AG10803 (cell line): ENCODE measurements at regions not wholly inside any gene's neighbourhood (a gene's known extent, or its start where the extent isn't known, plus 50 kb on each side); places are given as distances from the start of the nearest gene placed in this dataset.

ENCODE experiments used
- DNase-seq: peaks from one replicate; pipeline ENCODE4 v3.0.0; 2010; ENCODE audit warnings: low read depth
- H3K4me3 ChIP-seq: 2 replicates; pipeline ENCODE4 v1.5.1; 2011; ENCODE audit warnings: mild to moderate bottlenecking, low read length, control low read depth
- TF ChIP-seq, protein P1 (sequence below): conservative IDR thresholded peaks from 2 replicates; pipeline ENCODE4 v1.5.1; 2011; ENCODE audit warnings: mild to moderate bottlenecking, low read length, control low read depth, inconsistent platforms

DNA sequence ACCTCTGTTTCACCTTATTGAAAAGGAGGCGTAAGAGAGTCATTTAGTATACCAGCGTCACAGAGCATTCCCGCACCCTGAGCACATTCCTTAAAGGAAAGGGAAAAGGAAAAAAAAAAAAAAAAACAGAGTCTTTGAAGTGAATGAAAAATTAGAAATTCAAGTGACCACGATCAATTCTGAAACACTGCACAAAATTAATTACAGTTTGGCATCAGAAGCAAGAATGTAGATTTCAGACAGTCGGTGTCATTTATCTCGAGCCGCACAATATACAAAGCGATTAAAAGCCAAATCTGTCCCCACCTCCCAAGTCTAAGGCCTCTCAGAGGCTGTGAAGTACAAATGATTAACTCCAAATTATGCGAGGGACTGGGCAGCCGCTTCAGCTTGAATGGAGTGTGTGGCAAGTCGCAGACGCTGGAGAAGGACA is 173.7 kb upstream of the ZNF507 start:
- TF ChIP-seq, protein P1, sequence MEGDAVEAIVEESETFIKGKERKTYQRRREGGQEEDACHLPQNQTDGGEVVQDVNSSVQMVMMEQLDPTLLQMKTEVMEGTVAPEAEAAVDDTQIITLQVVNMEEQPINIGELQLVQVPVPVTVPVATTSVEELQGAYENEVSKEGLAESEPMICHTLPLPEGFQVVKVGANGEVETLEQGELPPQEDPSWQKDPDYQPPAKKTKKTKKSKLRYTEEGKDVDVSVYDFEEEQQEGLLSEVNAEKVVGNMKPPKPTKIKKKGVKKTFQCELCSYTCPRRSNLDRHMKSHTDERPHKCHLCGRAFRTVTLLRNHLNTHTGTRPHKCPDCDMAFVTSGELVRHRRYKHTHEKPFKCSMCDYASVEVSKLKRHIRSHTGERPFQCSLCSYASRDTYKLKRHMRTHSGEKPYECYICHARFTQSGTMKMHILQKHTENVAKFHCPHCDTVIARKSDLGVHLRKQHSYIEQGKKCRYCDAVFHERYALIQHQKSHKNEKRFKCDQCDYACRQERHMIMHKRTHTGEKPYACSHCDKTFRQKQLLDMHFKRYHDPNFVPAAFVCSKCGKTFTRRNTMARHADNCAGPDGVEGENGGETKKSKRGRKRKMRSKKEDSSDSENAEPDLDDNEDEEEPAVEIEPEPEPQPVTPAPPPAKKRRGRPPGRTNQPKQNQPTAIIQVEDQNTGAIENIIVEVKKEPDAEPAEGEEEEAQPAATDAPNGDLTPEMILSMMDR, result no peak
- H3K4me3 ChIP-seq, result no peak overlapping the region
- DNase-seq, result no peak

DNA sequence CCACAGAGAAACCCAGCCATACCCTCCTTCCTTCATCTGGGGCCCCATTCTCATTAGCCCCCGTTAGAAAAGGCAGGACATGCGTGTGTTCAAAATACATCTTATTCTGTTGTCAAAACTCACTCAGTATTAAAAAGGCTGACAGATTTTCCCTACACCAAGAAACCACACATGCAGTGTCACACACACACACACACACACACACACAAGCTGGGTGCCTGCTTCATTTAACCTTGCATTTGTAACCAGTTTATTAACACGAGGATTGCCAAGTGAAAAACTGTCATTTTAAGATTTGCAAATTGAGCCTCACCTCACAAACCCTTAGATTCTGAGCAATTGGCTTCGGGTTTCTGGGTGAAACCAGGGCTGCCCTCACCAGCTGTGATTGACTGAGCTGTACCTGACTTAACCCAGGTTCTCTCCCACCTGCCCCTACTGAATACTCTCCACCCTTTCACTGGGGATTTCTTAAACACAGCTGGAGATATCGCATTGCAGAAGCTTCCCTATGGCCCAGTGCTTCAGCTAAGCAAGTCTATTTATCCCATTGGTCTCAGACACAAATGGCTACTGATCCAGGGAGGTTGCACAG is 172.7 kb upstream of the ZNF507 start:
- no peak overlapping the region for H3K4me3 ChIP-seq
- DNase-seq, result no peak
- TF ChIP-seq, protein P1, result no peak

DNA sequence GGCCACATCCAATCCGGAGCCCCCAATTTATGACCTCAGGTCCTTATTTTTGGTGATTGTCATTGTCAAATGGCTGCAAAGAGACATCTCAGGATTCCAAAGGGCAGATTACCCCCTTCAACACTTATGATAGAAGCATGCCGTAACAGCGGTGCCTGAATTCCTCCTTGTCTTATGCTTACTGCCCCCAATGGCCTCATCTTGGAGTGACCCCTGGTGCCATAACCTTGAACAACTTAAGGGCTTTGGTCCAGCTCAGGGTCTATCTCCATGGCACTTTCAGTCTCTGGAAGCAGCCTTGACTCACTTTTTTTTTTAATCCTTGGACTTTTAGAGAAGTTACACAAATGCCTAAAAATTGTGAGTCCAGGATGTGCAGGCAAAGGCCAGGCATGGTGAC is 171.6 kb upstream of the ZNF507 start:
- no peak overlapping the region for H3K4me3 ChIP-seq
- DNase-seq, result no peak
- TF ChIP-seq, protein P1, result no peak

DNA sequence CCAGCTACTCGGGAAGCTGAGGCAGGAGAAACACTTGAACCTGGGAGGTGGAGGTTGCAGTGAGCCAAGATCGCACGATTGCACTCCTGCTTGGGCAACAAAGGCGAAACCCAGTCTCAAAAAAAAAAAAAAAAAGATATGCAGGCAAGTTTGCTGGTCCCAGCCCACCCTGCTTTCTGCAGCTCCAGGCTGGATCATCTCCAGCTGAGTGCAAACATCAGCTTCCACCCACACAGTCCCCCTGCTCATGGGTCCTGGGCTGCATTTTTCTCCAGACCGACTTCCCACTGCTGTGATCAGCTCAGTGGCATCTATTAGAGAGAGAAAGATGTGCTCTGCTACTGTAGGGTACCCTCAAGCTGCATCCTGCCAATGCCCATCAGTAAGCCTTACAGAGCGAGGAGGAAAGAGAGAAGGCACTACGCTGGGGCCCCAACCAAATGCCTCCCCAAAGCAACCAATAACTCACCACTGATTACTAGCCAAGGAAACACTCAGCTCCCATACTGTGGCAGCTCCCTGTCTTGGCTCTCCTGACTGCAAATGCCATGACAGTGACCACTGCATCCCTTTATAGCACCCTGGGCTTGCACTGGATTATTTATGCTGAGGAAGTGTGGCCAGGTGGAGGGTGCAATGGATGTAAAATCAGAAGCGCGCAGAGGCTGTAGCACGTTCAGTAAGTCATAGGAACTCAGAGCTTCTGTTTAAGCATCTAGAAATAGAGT is 170.9 kb upstream of the ZNF507 start:
- TF ChIP-seq, protein P1, result no peak
- no peak for DNase-seq
- no peak overlapping the region for H3K4me3 ChIP-seq

DNA sequence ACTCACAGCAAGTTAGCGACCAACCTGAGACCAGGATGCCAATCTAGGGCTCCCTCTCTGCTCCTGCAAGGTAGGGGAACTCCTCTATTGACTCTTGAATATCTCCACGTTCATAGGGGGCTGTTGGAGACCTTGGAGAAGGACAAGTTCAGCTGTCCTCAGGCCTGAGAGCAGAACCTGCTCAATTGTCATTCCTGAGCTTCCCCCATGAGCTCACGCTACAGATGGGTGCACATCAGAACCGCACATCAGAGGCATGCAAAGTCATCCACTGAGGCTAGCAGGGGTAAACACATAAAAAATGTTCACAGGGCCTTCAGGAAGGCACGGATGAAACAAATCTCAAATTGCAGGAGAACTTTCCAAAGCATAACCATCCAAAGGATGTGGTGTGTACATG is 168.8 kb upstream of the ZNF507 start:
- no peak overlapping the region for H3K4me3 ChIP-seq
- TF ChIP-seq, protein P1, result no peak
- no peak for DNase-seq

DNA sequence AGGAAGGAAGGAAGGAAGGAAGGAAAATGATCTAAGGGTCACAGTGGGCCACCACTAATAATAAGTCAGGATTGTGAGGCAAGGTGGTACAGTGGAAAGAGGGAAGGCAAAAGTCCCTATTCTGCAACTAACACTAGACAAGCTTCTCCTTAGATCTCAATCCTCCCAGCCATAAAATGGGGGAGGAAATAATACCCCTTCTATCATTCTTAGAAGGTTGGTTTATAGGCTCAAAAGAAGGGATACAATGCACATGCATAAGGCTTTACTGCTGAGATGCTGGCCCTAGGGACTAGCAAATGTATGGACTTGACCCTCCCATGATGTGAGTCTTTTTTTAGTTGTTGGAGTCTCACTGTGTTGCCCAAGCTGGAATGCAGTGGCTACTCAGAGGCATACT is 167.7 kb upstream of the ZNF507 start:
- no peak overlapping the region for H3K4me3 ChIP-seq
- TF ChIP-seq, protein P1, result no peak
- no peak for DNase-seq

DNA sequence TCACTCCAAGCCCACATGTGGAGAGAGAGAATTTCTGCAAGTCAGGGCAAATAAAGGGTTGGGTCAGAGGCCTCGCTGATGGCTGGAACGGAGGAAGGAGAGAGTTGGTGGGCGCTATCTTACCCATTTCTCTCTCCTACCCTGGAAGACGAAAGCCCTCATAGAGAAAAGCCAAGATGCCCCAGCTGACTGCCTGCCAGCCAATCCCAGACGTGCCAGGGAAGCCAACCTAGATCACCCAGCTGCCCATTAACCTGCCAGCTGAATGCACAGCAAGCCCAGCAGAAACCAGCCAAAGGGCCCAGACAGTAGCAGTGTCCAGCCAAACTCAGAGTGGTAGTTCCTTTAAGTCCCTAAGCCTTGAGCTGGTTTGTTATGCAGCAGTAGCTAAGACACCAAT is 167.0 kb upstream of the ZNF507 start:
- H3K4me3 ChIP-seq, result no peak overlapping the region
- TF ChIP-seq, protein P1, result no peak
- DNase-seq, result no peak
